Transverse colon (tissue), 4 donors: ENCODE measurements at regions not wholly inside any gene's neighbourhood (a gene's known extent, or its start where the extent isn't known, plus 50 kb on each side); places are given as distances from the start of the nearest gene placed in this dataset.

ENCODE experiments used
- EP300 ChIP-seq: sonication (generic); formaldehyde crosslinking; IDR thresholded peaks from one replicate; pipeline ENCODE4 v1.6.1; 2017; ENCODE audit warnings: antibody characterized with exemption, low read depth
- POLR2AphosphoS5 ChIP-seq, 3 donors: sonication (generic); formaldehyde crosslinking; IDR thresholded peaks; one replicate each; pipeline ENCODE4 v1.6.1; 2016; ENCODE audit warnings: antibody characterized with exemption in 3 of 3
- TF ChIP-seq, protein P1 (sequence below), 5 experiments: fragments of 200-600 bp in 3 of 5; fragments of 450-650 bp in 2 of 5; sonication (generic) in 3 of 5; IDR thresholded peaks; 1 replicate in 2 of 5; 2 replicates in 3 of 5; pipeline ENCODE4 v1.5.1; 2016 to 2017; ENCODE audit warnings: antibody characterized with exemption in 5 of 5, inconsistent platforms in 3 of 5, mild to moderate bottlenecking in 2 of 5, moderate library complexity in 1 of 5

DNA sequence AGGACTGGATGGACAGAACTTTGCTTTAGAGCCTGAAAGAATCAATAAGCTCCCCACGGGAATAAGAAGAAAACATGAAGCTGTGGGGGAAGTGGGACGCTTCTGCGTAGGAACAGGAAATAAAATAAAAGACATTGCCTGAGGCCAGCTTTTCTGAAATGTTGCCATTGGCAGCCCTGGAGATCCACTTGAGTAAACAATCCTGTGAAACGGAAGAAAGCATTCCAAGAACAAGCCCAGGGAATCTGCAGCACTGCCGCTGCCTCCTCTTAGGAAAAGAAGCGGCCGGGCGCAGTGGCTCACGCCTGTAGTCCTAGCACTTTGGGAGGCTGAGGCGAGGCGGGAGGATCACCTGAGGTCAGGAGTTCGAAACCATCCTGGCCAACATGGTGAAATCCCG is 182.3 kb upstream of the RALGAPA2 start:
- no peak for TF ChIP-seq POLR2AphosphoS5 (IDR thresholded peaks at IDR 0.05)
- TF ChIP-seq EP300: no peak
- TF ChIP-seq, protein P1, sequence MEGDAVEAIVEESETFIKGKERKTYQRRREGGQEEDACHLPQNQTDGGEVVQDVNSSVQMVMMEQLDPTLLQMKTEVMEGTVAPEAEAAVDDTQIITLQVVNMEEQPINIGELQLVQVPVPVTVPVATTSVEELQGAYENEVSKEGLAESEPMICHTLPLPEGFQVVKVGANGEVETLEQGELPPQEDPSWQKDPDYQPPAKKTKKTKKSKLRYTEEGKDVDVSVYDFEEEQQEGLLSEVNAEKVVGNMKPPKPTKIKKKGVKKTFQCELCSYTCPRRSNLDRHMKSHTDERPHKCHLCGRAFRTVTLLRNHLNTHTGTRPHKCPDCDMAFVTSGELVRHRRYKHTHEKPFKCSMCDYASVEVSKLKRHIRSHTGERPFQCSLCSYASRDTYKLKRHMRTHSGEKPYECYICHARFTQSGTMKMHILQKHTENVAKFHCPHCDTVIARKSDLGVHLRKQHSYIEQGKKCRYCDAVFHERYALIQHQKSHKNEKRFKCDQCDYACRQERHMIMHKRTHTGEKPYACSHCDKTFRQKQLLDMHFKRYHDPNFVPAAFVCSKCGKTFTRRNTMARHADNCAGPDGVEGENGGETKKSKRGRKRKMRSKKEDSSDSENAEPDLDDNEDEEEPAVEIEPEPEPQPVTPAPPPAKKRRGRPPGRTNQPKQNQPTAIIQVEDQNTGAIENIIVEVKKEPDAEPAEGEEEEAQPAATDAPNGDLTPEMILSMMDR (IDR thresholded peaks at IDR 0.05): no peak
